LNCAP (cell line): ENCODE measurements at regions not wholly inside any gene's neighbourhood (a gene's known extent, or its start where the extent isn't known, plus 50 kb on each side); places are given as distances from the start of the nearest gene placed in this dataset.

Source experiments
- CTCF ChIP-seq: fragments of 450-650 bp; IDR thresholded peaks from 2 replicates; pipeline ENCODE4 v1.5.1; 2017; ENCODE audit warnings: mild to moderate bottlenecking

GRCh38 chr21:23008601-23009202 is 2010.5 kb downstream of the NCAM2 start:
- no peak for TF ChIP-seq CTCF

- no peak for TF ChIP-seq CTCF
Observed at GRCh38 chr21:23009360-23009759, 2011.2 kb downstream of the NCAM2 start.

GRCh38 chr21:23014021-23014420 is 2015.8 kb downstream of the NCAM2 start:
- TF ChIP-seq CTCF, result no peak

- peak; percentile 54; the same call in 1 of the 2 replicates for TF ChIP-seq CTCF
Observed at GRCh38 chr21:23016617-23017016, 2018.4 kb downstream of the NCAM2 start.

GRCh38 chr21:23017989-23018388 is 2019.8 kb downstream of the NCAM2 start:
- no peak for TF ChIP-seq CTCF

GRCh38 chr21:23020969-23021368 is 2022.8 kb downstream of the NCAM2 start:
- TF ChIP-seq CTCF, result no peak

GRCh38 chr21:23021481-23021880 is 2023.3 kb downstream of the NCAM2 start:
- no peak for TF ChIP-seq CTCF

- no peak for TF ChIP-seq CTCF
Observed at GRCh38 chr21:23026878-23027277, 2028.7 kb downstream of the NCAM2 start.
